Right lung (tissue), 2 donors: ENCODE measurements at regions not wholly inside any gene's neighbourhood (a gene's known extent, or its start where the extent isn't known, plus 50 kb on each side); places are given as distances from the start of the nearest gene placed in this dataset.

Source experiments
- DNase-seq, 2 donors: peaks; one replicate each; pipeline ENCODE4 v3.0.0-alpha.2; 2013

DNA sequence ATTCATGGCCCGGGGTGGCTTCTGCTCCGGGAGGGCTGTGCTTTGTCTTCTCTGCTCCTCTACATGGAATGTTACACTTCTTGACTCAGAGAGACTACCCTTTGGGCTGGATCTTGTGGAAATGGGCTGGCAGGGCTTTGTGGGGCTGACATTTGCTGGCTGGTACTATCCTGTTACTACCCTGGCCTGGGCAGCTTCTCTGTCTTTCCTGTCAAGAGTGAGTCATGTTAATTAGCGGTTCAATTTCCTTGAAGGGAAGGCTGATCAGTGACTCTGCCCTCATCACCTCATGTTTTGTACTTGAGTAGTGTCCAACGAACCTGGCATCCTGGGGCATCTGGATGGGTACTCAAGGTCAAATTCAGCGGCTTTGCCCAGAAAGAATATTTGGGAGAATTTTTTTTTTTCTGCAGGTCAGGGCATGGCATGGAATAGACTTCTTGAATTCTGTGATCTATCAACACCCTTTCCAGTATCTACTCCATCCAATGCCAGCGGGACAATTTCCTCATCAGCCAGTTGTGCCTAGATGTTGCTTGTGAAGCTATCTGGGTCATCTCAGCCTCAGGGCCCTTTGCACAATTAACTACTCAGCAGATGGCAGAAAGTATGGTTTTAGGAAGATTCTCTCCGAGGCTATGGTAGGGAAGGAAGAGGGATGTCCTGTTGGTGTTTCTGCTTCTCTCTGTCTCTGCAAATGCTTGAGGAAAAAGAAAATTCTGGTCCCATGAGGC lies 140.5 kb upstream of the PLET1 start:
- DNase-seq = no peak

DNA sequence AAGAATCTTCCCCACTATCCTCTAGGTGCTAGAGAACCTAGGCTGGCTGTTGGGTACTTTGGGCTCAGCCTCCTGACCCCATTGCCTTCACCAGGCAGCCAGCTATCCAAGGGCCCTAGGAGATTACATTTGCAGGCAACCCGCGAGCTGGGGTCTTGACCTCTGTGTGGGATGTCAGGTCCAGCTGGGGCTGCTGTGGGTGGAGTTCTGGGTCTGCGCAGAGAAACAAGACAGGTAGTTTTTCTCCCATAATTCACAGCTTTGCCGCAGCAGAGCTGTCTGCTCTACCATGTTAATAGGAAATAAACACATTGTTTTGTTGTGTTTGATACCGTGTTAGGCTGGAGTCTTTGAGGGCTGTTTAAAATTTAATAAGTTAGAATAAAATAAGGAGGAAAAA lies 142.8 kb upstream of the PLET1 start:
- DNase-seq = no peak

DNA sequence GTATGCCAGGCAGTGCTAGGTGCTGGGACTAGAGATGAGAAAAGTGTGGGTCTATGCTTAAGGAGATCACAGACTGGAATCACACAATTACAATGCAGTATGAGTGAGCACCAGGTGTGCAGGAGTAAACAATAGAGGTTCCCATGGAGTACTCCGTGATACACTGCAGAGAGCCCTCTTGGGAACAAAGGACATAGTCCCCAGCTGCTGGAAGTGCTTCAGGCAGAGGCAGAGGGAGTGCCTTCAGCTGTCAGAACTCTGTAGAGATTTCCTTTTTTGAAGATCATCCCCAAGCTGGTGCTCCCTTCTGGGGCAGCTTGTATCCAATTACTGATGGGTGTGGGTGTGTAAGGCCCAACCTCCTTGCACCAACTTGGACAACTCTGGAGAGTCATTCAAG lies 143.5 kb upstream of the PLET1 start:
- DNase-seq = no peak

DNA sequence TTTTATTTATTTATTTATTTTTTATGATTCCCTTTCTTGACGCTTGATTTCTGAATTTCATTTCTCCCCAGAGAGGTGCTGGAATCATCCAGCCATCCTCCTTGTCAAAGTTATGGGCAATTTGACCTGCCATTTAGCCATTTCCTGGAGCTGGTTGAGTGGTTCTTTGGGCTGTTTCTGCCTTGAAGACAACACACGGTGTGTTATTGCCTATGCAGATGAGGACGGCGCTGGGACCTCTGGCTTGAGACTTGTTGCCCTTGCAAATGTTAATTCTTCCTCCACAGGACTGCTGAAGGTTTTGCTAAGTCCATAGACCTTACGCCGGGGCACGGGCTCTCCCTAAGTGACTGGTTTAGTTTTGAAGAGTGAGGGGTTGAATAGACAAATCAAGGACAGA lies 147.9 kb upstream of the PLET1 start:
- no peak for DNase-seq

DNA sequence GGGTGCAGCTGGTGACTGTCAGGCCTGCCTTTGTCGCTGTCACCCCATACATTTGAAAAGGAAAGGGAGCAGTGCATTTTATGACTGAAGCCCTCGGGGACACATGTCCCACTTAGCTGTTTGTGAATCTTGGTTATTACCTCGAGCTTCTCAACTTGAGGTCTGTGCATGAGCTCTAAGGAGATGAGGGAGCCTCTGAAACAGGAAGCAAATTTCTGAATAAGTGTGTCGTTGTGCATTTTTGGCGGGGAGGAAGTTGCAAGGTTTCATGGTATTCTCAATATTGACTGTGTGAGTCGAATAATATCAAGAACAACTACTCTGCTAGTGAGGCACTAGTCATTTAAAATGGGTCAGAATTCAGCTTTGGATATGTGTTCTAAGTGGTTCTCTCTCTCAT lies 149.7 kb upstream of the PLET1 start:
- DNase-seq = no peak

DNA sequence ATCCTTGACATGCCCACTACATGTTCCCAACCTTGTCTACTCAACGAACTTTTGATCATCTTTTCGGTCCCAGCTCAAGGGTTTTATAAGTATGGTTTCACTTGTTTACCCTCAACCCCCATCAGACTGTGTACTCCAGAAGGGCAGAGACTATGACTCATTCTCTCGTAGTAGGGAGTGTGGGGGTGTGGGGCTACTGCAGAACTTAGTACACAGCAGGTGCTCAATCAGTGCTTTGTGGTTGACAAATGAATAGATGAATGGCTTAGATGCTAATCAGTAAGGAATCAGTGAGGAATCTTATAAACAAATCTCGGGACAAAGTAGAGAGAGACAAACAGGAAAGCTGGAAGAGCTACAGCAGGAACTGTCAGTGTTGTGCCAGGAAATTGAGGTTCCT lies 151.7 kb upstream of the PLET1 start:
- no peak for DNase-seq

DNA sequence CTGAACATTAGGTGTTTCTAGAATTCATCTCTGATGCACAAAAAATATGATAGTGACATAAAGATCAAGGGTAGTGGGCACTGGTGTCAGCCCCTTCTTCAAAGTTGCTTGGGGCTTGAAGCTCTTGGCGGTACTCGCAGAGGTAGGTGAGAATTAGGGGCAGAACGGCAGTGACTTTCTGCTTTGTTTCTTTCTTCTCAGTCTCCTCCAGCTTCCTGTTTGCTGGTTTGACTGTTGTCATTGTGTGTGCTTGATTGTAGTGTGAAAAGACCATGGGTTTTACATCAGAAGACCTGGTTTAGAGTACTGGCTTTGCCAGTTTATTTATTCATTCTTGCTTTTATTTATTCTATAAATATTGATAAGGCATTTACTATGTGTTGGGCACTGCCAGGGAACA lies 156.7 kb upstream of the PLET1 start:
- no peak for DNase-seq

DNA sequence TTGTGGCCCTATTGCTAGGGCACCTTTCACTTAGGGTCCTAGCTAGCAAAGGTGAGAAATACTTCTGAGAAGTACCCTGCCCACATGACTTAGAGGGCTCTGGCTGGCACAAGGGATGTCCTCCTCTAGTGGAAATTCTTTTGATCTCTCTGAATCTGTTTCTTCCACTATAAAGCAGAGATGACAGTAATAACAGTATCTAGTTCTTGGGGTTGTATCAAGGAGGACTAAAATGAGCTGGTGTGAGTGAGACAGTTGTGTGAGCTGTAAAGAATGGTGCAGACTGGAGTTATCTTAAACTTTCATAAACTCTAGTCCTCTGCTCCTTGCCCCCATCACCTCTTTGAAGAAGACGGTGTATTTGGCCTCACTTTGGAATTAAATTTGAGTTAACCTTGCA lies 157.8 kb upstream of the PLET1 start:
- DNase-seq = no peak

DNA sequence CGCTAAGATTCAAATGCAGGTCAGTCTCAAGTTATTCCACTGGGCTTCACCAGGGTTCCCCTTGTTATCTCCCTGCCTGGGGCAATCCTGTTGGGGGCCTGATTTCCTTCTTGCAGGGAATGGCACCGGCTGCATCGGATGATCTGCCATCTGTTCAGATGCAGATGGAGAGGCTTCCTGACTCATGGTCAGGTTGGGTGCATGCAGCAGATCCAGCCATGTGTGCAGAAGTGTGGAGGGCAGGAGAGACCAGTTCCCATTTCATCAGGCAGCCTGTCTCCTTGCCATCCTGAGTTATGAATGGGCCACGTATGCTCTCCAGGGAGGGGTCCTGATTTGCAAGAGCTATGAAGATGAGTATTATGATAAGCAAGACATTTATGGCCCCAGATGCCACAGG lies 161.2 kb upstream of the PLET1 start:
- no peak for DNase-seq

DNA sequence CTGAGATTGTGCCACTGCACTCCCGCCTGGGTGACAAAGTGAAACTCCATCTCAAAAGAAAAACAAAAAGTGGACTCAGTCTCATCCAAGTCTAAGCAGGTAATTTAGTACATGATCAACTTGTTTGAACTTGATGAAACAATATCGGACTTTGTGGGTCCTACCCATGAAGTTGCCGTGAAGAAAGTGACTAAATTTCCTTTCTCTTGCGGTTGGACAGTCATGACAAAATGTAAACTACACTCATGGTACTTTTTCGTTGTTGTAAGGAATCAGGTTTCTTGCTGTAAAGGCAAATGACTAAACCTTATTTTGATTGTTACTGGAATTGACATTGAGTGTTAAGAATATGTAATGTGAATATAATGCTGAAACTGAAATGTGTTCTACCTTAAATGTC lies 164.5 kb upstream of the PLET1 start:
- no peak for DNase-seq

DNA sequence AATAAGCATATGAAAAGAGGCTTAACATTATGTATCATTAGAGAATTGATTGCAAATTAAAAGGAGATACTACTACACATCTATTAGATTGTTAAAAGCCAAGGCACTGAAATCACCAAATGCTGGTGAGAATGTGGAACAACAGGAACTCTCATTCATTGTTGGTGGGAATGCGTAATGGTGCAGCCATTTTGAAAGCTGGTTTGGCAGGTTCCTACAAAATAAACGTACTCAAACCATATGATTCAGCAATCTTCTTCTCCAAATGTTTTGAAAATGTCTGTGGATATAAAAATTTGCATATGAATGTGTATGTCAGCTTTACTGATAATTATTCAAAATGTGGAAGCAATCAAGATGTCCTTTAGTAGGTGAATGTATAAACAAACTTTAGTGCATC lies 176.4 kb upstream of the PLET1 start:
- no peak for DNase-seq

DNA sequence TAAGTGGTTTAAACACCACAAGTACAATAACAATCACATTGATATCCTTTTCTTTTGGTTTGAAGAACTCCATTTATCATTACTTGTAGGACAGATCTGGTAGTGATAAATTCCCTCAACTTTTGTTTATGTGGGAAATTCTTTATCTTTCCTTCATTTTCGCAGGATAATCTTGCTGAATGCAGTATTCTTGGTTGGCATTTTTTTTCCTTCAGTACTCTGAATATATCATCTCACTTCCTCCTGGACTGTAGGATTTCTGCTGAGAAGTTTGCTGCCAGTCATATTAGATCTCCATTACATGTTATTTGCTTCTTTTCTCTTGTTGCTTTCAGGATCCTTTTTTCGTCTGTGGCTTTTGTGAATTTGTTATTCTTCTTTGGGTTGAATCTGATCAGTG lies 179.0 kb upstream of the PLET1 start:
- DNase-seq = no peak

DNA sequence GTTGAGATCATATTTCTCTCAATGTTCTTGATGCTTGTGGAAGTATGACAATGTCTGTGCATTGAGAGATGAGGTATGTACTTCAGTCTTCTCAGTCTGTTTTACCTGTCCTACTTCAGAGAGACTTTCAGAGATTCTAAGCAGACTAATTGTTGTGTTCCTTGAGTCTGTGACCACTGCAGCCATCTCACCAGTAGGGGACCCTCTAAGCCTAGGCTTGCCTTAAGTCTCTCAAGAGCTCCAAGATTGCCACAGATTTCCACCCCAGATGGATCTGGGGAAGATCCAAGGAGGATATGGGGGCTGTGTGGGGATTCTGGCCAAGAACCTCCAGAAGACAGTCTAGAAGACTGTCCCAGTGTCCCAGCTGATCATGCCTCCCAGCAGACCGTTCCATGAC lies 179.9 kb upstream of the PLET1 start:
- DNase-seq = no peak

DNA sequence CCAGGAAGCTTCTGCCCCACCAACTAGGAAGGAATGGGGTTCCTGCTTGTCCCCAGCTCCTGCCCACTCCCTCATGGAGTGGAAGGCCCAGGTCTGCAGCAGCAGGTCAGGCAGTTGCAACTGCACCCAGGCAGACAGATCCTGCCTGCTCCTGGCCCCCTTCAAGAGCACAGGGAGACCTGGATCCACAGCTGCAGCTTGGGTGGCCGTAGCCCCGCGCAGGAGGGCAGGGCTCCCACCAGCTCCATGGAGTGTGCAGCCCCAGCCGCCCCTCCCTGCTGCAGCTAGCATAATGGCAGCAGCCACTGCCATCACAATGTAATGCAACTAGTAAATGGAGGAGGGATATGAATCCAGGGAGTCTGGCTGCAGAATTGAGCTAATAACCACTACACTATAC lies 187.5 kb upstream of the PLET1 start:
- no peak for DNase-seq

DNA sequence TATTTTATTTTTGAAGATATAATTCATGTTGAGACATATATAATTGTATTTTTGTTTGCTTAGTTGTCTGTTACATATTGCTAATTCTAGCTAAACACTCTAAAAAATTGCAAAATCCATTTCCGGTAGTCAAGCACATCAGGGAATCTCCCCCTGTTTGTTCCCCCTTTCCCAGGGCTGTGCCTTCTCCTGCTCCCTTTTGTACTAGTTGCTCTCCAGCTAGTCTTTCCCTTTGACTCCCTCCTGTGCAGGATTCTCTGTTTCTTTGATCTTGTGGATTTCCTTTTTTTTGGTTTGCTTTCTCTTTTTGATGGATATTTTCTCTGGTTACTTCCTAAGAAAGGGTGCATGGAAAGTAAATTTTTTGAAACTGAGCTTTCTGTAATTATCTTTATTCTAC lies 188.1 kb upstream of the PLET1 start:
- no peak for DNase-seq

DNA sequence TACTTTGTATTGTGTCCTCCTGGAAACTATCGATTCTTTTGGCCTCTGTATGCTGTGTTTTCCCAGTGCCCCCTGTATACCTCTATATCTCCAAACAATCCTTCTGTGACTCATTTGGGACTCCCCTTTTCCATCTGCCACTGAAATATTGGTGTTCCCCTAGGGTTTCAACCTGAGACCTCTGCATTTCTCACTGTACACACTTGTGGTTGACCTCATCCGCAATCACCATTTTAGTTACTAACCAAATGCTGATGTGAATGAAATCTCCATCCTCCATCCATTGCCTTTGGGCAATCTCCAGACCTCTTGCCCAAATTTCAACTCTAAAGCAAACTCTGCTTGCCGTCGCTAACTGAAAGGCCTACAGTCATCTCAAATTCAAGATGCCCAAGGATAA lies 190.6 kb upstream of the PLET1 start:
- no peak for DNase-seq

DNA sequence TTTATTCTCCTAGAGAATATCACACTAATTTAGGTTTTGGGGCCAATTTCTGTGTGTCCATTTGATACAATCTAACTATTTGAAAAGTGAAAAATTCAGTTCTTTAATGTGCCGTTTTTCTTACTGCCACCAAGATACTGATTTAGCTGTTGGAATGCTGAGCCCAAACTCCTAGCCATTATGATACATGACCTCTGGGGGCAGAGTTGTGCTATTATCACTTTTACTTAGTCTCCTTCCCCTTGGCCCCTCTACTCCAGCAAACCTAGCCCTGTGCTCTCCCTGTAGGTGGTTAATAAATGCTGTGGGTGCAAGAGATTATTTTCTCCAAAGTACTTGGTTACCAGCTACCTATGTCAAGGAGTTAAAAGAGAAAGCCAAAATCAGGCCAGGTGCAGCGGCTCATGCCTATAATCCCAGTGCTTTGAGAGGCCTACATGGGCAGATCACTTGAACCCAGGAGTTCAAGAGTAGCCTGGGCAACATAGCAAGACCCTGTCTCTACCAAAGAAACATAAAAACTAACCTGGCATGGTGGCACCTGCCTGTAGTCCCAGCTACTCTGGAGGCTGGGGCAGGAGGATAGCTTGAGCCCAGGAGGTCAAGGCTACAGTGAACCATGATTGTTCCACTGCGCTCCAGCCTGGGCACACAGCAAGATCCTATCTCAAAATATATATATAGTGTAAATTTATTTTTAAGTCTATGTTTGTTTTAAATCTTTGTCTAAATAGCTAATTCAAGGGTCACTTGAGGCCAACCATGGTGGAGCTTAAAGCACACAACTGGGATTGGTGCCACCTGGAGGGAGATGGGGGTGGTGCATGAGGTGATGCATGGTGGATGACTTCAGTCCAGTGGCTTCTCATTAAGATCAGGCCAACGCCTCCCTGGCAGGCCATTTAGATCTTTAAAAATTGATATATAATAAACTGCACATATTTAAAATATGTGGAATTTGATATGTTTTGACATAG lies 193.2 kb upstream of the PLET1 start:
- DNase-seq = no peak

DNA sequence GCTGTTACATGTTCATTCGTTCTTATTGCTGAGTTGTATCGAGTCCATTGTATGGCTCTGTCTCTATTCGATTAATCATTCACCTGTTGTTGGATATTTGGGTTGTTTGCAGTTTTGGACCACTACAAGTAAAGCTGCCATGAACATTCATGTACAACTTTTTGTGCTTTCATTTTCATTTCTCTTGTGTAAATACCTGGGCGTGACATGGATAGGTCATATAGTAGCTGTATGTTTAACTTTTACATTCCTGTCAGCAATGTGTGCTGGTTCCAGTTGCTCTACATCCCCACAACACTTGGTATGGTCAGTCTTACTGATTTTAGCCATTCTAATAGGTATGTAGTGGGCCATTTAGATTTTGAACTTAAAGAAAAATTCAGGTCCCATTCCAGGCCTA lies 194.2 kb upstream of the PLET1 start:
- DNase-seq = no peak

DNA sequence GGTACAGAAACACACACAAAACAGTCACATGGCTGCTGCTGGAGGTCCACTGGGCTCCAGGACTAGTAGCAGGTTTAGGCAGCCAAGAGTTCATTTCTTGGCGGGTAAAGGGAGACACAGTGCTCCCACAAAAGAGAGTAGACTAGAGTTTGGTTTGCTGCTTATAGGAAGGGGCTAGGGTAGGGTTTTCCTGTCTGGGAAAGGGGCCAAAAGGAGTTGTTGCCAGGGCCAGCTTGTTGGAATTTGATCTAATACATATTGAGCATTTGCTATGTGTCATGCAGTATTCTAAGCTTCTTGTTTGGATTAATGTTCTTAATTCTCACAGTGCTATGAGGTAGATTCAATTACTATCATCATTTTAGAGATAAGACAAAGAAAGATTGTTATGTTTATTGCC lies 195.1 kb upstream of the PLET1 start:
- DNase-seq = no peak

DNA sequence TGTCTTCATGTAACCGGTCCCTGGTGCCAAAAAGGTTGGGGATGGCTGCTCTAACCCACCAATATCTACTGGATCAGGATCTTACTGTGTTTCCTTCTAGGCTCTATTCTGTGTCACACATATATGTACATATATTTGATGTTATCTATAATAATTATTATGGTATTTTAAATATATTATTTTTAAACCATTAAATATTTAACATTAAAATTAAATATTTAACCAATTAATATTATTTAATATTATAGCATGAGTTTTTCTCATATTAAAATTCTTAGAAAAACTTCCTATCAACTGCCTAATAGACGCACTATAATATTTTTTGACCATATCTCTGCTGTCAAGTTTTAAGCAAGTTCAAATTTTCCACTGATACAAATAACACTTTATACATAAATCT lies 196.9 kb upstream of the PLET1 start:
- DNase-seq = no peak

DNA sequence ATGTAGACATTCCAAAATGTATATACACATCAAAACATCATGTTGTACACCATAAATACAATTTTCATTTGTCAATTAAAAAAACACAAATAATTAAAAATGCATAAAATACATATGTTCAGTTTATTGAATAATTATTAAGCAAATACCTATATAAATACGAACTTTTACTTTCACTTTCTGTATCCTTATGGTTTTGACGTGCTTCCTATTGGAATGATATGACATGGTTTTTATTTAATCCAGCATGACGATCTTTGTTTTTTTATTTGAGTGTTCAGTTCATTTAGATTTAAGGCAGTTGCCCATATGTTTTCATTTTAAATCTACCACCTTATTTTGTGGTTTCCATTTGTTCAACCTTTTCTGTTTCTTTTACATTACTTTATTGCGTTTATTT lies 198.3 kb upstream of the PLET1 start:
- no peak for DNase-seq

DNA sequence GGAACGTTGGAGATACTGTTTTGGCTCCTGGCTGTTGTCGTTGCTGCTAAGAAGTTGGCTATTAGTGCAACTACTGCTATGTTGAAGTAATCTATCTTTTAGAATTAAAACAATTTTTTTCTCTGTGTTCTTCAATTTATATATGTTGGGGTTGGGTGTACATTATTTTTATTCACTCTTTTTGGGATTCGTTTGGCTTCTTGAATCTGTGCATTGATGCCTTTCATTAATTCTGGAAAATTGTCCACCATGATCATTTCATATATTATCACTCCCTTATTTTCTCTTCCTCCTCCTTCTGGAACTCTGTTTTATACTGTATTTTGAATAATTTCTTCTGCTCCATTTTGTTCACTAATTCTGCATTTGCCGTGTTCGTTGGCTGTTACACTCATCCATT lies 199.5 kb upstream of the PLET1 start:
- DNase-seq = no peak

DNA sequence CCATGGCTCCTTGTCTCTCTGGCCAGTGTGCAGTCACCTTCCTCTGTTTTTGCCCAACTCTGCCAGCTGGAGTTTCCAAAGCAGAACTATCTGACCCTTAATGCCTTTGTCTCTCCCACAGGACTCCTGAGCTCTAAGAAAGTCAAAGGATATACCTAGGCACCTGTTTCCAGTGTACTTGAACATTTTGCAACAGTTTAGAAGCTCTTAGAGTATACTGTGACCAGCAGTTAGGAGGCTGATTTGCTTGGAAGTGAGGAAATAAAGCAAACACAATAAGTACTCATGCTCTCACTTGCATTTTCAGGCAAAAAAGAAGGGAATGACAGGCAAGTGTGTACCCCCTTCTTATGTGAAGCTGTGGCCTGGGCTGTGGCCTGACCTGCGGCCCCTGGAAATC lies 204.3 kb upstream of the PLET1 start:
- DNase-seq = no peak
